Loucy (cell line): ENCODE measurements at regions not wholly inside any gene's neighbourhood (a gene's known extent, or its start where the extent isn't known, plus 50 kb on each side); places are given as distances from the start of the nearest gene placed in this dataset.

Experiments
- EZH2phosphoT487 ChIP-seq: fragments of 200-600 bp; IDR thresholded peaks from 2 replicates; pipeline ENCODE4 v1.6.1; 2018; ENCODE audit warnings: antibody characterized with exemption, mild to moderate bottlenecking, moderate library complexity, borderline replicate concordance
- TF ChIP-seq, protein P1 (sequence below): fragments of 200-600 bp; sonication (generic); conservative IDR thresholded peaks from 2 replicates; pipeline ENCODE4 v1.5.1; 2014; ENCODE audit warnings: mild to moderate bottlenecking, antibody characterized with exemption, low read length

DNA sequence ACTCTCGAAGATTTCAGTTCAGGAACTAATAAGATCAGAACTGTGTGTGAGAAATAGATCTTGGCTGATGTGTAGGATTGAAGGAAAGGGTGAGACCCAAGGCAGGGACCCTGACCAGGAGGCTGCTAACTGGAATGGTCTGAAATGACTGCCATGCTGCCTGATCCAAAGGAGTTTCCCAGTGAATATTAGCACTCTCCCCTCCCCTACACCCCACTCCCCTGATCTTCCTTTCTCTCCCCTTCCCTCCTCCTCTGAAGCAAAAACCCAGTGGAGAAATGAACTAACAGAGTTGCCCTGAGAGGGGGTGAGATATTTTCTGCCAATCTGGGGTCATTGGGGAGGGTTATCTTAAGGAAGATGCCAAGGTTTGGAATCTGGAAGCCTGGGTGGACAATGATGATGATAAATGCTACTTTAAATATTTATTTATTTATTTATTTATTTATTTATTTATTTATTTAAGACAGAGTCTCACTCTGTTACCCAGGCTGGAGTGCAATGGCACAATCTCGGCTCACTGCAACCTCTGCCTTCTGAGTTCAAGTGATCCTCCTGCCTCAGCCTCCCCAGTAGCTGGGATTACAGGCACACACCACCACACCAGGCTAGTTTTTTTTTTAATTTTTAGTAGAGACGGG is 371.0 kb upstream of the CHD6 start:
- TF ChIP-seq, protein P1, sequence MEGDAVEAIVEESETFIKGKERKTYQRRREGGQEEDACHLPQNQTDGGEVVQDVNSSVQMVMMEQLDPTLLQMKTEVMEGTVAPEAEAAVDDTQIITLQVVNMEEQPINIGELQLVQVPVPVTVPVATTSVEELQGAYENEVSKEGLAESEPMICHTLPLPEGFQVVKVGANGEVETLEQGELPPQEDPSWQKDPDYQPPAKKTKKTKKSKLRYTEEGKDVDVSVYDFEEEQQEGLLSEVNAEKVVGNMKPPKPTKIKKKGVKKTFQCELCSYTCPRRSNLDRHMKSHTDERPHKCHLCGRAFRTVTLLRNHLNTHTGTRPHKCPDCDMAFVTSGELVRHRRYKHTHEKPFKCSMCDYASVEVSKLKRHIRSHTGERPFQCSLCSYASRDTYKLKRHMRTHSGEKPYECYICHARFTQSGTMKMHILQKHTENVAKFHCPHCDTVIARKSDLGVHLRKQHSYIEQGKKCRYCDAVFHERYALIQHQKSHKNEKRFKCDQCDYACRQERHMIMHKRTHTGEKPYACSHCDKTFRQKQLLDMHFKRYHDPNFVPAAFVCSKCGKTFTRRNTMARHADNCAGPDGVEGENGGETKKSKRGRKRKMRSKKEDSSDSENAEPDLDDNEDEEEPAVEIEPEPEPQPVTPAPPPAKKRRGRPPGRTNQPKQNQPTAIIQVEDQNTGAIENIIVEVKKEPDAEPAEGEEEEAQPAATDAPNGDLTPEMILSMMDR, result no peak
- TF ChIP-seq EZH2phosphoT487, result no peak
